GM23338 (cell line): ENCODE measurements at regions not wholly inside any gene's neighbourhood (a gene's known extent, or its start where the extent isn't known, plus 50 kb on each side); places are given as distances from the start of the nearest gene placed in this dataset.

ENCODE experiments used
- ATAC-seq: fragments of 200-7000 bp; cut with Tn5 transposase; 3 replicates; pipeline ENCODE4 v1.9.1; 2020
- DNase-seq: peaks from one replicate; pipeline ENCODE4 v3.0.0-alpha.2; 2015; ENCODE audit warnings: low spot score
- H2AFZ ChIP-seq: fragments of 200-600 bp; sonication (generic); 2 replicates; pipeline ENCODE4 v1.8.0; 2016; ENCODE audit warnings: antibody characterized with exemption, mild to moderate bottlenecking, moderate library complexity
- H3F3A ChIP-seq: fragments of 200-600 bp; sonication (generic); replicated peaks from 2 replicates; pipeline ENCODE4 v1.8.0; 2017; ENCODE audit warnings: antibody characterized with exemption, mixed run types, low read depth
- H3K27ac ChIP-seq: fragments of 200-600 bp; sonication (generic); 2 replicates; pipeline ENCODE4 v1.6.1; 2016; ENCODE audit warnings: low read depth
- H3K27me3 ChIP-seq: fragments of 200-600 bp; sonication (generic); 2 replicates; pipeline ENCODE4 v1.8.0; 2016; ENCODE audit warnings: mild to moderate bottlenecking, mixed run types, moderate library complexity; ENCODE audit not compliant: insufficient read depth
- H3K36me3 ChIP-seq: fragments of 200-600 bp; sonication (generic); 2 replicates; pipeline ENCODE4 v1.8.0; 2016; ENCODE audit warnings: mild to moderate bottlenecking; ENCODE audit not compliant: insufficient read depth
- H3K4me1 ChIP-seq: fragments of 200-600 bp; sonication (generic); 2 replicates; pipeline ENCODE4 v1.8.0; 2016; ENCODE audit warnings: mild to moderate bottlenecking, moderate library complexity; ENCODE audit not compliant: insufficient read depth
- H3K4me2 ChIP-seq: fragments of 200-600 bp; sonication (generic); 2 replicates; pipeline ENCODE4 v1.7.1; 2017; ENCODE audit warnings: mixed run types
- H3K4me3 ChIP-seq: fragments of 200-600 bp; sonication (generic); 2 replicates; pipeline ENCODE4 v1.6.1; 2016; ENCODE audit warnings: mixed run types
- H3K79me2 ChIP-seq: fragments of 200-600 bp; sonication (generic); replicated peaks from 2 replicates; pipeline ENCODE4 v1.8.0; 2017; ENCODE audit warnings: mild to moderate bottlenecking; ENCODE audit not compliant: insufficient read depth
- H3K9me2 ChIP-seq: fragments of 200-600 bp; sonication (generic); 2 replicates; pipeline ENCODE4 v1.8.0; 2017; ENCODE audit not compliant: insufficient read depth
- H4K20me1 ChIP-seq: fragments of 200-600 bp; sonication (generic); replicated peaks from 2 replicates; pipeline ENCODE4 v1.8.0; 2017; ENCODE audit warnings: mild to moderate bottlenecking; ENCODE audit not compliant: insufficient read depth
- H3K27ac Mint-ChIP-seq: 2 replicates; pipeline ENCODE4 v1.8.0; 2020; ENCODE audit warnings: inconsistent platforms, mild to moderate bottlenecking, moderate library complexity, mixed read lengths
- H3K27me3 Mint-ChIP-seq: 3 replicates; pipeline ENCODE4 v1.8.0; 2022; ENCODE audit warnings: low read depth, mild to moderate bottlenecking, moderate library complexity, mixed read lengths, inconsistent platforms; ENCODE audit not compliant: insufficient read depth, poor library complexity
- H3K36me3 Mint-ChIP-seq: 3 replicates; pipeline ENCODE4 v1.8.0; 2021; ENCODE audit warnings: low read depth, mild to moderate bottlenecking, inconsistent platforms, moderate library complexity, mixed read lengths
- H3K4me1 Mint-ChIP-seq: 3 replicates; pipeline ENCODE4 v1.8.0; 2020; ENCODE audit warnings: mild to moderate bottlenecking, inconsistent platforms, mixed read lengths
- H3K4me3 Mint-ChIP-seq: 3 replicates; pipeline ENCODE4 v1.8.0; 2021; ENCODE audit warnings: moderate library complexity, mild to moderate bottlenecking, inconsistent platforms, mixed read lengths
- H3K9me3 Mint-ChIP-seq: 3 replicates; pipeline ENCODE4 v1.8.0; 2020; ENCODE audit warnings: moderate library complexity, mild to moderate bottlenecking, inconsistent platforms, mixed read lengths
- EZH2 ChIP-seq: fragments of 200-600 bp; sonication (generic); IDR thresholded peaks from one replicate; pipeline ENCODE4 v1.8.0; 2017; ENCODE audit warnings: antibody characterized with exemption, mild to moderate bottlenecking, low read depth; ENCODE audit not compliant: unreplicated experiment
- EZH2phosphoT487 ChIP-seq: fragments of 200-600 bp; sonication (generic); IDR thresholded peaks from one replicate; pipeline ENCODE4 v1.8.1; 2018; ENCODE audit warnings: antibody characterized with exemption; ENCODE audit not compliant: unreplicated experiment
- NANOG ChIP-seq: IDR thresholded peaks from 2 replicates; pipeline ENCODE4 v1.6.1; 2016; ENCODE audit warnings: antibody characterized with exemption, borderline replicate concordance
- ZNF114 ChIP-seq: fragments of 250-450 bp; sonication (Bioruptor Pico); IDR thresholded peaks from 2 replicates; pipeline ENCODE4 v1.5.0; 2020; ENCODE audit warnings: mild to moderate bottlenecking, moderate library complexity
- TF ChIP-seq, protein P1 (sequence below): IDR thresholded peaks from one replicate; pipeline ENCODE4 v1.6.1; 2018; ENCODE audit warnings: antibody characterized with exemption; ENCODE audit not compliant: unreplicated experiment
- TF ChIP-seq, protein P2 (sequence below), 2 experiments: fragments of 200-600 bp in 1 of 2; sonication (generic) in 1 of 2; conservative IDR thresholded peaks; 2 replicates each; pipeline versions ENCODE4 v1.5.1 to v1.6.1; 2016 to 2017; ENCODE audit warnings: antibody characterized with exemption in 2 of 2, low read depth in 2 of 2, mild to moderate bottlenecking in 2 of 2, moderate library complexity in 1 of 2
- TF ChIP-seq, protein P3 (sequence below): IDR thresholded peaks from 2 replicates; pipeline ENCODE4 v1.6.1; 2016; ENCODE audit warnings: antibody characterized with exemption

GRCh38 chr2:56971383-56971974, 787.7 kb downstream of the CCDC85A start:
- DNase-seq (no peak), ATAC-seq (no peak)
- no peak overlapping the region for H3K27ac Mint-ChIP-seq
- Histone ChIP-seq H4K20me1 (no peaks in the 10 kb centered on the region), H3K9me2 (no peaks in the 10 kb centered on the region), H3K4me1 (no peaks in the 10 kb centered on the region; the same call in 1 of the 2 replicates), H3K27ac (no peak overlapping the region), H2AFZ (no peak overlapping the region), H3K4me2 (no peak overlapping the region), H3K36me3 (no peaks in the 10 kb centered on the region), H3F3A (no peaks in the 10 kb centered on the region), H3K79me2 (no peaks in the 10 kb centered on the region), H3K27me3 (no peaks in the 10 kb centered on the region), H3K4me3 (no peak overlapping the region)
- no peak overlapping the region for H3K4me3 Mint-ChIP-seq
- peaks cover 8% of the 10 kb centered on the region; the same call in 2 of the 3 replicates for H3K4me1 Mint-ChIP-seq
- no peaks in the 10 kb centered on the region; the same call in 2 of the 3 replicates for H3K9me3 Mint-ChIP-seq
- no peak for TF ChIP-seq EZH2
- TF ChIP-seq, protein P1, sequence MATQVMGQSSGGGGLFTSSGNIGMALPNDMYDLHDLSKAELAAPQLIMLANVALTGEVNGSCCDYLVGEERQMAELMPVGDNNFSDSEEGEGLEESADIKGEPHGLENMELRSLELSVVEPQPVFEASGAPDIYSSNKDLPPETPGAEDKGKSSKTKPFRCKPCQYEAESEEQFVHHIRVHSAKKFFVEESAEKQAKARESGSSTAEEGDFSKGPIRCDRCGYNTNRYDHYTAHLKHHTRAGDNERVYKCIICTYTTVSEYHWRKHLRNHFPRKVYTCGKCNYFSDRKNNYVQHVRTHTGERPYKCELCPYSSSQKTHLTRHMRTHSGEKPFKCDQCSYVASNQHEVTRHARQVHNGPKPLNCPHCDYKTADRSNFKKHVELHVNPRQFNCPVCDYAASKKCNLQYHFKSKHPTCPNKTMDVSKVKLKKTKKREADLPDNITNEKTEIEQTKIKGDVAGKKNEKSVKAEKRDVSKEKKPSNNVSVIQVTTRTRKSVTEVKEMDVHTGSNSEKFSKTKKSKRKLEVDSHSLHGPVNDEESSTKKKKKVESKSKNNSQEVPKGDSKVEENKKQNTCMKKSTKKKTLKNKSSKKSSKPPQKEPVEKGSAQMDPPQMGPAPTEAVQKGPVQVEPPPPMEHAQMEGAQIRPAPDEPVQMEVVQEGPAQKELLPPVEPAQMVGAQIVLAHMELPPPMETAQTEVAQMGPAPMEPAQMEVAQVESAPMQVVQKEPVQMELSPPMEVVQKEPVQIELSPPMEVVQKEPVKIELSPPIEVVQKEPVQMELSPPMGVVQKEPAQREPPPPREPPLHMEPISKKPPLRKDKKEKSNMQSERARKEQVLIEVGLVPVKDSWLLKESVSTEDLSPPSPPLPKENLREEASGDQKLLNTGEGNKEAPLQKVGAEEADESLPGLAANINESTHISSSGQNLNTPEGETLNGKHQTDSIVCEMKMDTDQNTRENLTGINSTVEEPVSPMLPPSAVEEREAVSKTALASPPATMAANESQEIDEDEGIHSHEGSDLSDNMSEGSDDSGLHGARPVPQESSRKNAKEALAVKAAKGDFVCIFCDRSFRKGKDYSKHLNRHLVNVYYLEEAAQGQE, result no peak
- no peak for TF ChIP-seq ZNF114 (CRISPR knock-in tag)
- H3K36me3 Mint-ChIP-seq, result no peaks in the 10 kb centered on the region
- H3K27me3 Mint-ChIP-seq, result no peaks in the 10 kb centered on the region

- Histone ChIP-seq H2AFZ (no peak overlapping the region), H3K4me3 (no peak overlapping the region), H3K36me3 (peaks cover 6% of the 10 kb centered on the region; the same call in 1 of the 2 replicates), H3F3A (no peaks in the 10 kb centered on the region), H3K9me2 (no peaks in the 10 kb centered on the region), H3K27me3 (no peaks in the 10 kb centered on the region), H4K20me1 (no peaks in the 10 kb centered on the region), H3K4me1 (no peaks in the 10 kb centered on the region), H3K79me2 (no peaks in the 10 kb centered on the region), H3K4me2 (no peak overlapping the region), H3K27ac (no peak overlapping the region)
- Mint-ChIP-seq H3K4me1 (no peaks in the 10 kb centered on the region), H3K36me3 (peaks cover 13% of the 10 kb centered on the region; the same call in 2 of the 3 replicates), H3K4me3 (no peak overlapping the region), H3K9me3 (peaks cover 48% of the 10 kb centered on the region), H3K27me3 (no peaks in the 10 kb centered on the region), H3K27ac (no peak overlapping the region)
- ATAC-seq (no peak), DNase-seq (no peak)
- TF ChIP-seq, protein P1, result no peak
- TF ChIP-seq, protein P2, sequence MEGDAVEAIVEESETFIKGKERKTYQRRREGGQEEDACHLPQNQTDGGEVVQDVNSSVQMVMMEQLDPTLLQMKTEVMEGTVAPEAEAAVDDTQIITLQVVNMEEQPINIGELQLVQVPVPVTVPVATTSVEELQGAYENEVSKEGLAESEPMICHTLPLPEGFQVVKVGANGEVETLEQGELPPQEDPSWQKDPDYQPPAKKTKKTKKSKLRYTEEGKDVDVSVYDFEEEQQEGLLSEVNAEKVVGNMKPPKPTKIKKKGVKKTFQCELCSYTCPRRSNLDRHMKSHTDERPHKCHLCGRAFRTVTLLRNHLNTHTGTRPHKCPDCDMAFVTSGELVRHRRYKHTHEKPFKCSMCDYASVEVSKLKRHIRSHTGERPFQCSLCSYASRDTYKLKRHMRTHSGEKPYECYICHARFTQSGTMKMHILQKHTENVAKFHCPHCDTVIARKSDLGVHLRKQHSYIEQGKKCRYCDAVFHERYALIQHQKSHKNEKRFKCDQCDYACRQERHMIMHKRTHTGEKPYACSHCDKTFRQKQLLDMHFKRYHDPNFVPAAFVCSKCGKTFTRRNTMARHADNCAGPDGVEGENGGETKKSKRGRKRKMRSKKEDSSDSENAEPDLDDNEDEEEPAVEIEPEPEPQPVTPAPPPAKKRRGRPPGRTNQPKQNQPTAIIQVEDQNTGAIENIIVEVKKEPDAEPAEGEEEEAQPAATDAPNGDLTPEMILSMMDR (conservative IDR thresholded peaks at IDR 0.05; ENCODE audit: low read depth in 2 of 2), result no peak
- TF ChIP-seq ZNF114 (CRISPR knock-in tag), result no peak
- TF ChIP-seq, protein P3, sequence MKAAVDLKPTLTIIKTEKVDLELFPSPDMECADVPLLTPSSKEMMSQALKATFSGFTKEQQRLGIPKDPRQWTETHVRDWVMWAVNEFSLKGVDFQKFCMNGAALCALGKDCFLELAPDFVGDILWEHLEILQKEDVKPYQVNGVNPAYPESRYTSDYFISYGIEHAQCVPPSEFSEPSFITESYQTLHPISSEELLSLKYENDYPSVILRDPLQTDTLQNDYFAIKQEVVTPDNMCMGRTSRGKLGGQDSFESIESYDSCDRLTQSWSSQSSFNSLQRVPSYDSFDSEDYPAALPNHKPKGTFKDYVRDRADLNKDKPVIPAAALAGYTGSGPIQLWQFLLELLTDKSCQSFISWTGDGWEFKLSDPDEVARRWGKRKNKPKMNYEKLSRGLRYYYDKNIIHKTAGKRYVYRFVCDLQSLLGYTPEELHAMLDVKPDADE, result no peak
- TF ChIP-seq EZH2phosphoT487, result no peak
- no peak for TF ChIP-seq EZH2
- TF ChIP-seq NANOG, result no peak
Observed at GRCh38 chr2:56981554-56981953, 797.8 kb downstream of the CCDC85A start.
